ENCODE measurements at regions not wholly inside any gene's neighbourhood (a gene's known extent, or its start where the extent isn't known, plus 50 kb on each side); places are given as distances from the start of the nearest gene placed in this dataset.

DNA sequence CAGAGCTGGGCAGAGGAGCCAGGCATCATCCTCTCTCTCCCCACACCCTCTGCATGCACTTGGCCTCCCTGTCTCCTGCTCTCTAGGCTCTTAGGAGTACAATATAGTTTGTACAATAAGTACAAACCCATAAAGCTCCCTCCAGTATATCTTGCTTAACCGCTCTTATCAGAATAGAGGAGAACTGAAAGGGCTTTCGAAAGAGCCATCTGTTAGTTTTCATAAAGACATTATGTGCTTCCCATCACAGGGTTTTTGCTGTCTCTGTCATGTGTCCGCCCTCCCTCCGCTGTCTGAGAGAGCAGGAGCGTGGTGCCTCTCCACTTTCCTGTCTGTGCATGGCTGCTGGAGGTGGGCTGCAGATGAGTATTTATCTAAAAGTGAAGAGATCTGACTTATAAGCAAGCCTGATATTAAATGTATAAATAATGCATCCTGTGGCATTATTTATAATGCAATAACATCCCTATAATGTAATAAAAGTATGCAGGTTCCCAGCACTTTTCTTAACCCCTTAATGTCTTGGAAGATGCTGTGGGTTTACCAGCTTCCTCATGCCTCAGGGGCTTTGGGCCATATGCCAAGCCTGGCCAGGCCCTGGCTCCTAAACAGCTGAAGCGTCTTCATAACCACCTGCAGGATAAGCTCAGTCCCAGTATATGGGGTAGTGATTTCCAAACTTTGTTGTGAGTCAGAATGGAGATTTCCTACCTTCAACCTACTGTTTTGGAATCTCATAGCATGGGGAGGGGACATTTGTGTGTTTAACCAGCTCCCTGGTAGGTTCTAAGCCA, 297.1 kb downstream of the DHX35 start:
- no peak for DNase-seq (ENCODE audit: low read depth)

DNA sequence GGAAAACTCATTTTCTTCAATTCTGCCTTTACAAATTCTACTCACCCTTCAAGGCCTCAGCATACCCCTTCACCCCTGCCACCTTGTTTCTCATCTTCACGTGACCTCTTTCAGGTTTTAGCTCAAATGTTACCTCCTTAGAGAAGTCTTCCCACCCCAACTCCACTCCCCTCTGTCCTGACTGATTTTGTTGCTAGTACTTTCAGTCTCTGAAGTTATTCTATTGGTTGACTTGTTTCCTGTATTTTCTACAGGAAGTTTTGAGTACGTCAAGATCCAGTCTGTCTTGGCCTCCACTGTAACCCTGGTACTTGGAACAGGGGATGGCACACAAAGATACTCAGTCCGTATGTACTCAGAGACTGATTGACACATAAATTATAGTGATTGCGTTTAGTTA, 296.1 kb downstream of the DHX35 start:
- DNase-seq (ENCODE audit: low read depth) = no peak

DNA sequence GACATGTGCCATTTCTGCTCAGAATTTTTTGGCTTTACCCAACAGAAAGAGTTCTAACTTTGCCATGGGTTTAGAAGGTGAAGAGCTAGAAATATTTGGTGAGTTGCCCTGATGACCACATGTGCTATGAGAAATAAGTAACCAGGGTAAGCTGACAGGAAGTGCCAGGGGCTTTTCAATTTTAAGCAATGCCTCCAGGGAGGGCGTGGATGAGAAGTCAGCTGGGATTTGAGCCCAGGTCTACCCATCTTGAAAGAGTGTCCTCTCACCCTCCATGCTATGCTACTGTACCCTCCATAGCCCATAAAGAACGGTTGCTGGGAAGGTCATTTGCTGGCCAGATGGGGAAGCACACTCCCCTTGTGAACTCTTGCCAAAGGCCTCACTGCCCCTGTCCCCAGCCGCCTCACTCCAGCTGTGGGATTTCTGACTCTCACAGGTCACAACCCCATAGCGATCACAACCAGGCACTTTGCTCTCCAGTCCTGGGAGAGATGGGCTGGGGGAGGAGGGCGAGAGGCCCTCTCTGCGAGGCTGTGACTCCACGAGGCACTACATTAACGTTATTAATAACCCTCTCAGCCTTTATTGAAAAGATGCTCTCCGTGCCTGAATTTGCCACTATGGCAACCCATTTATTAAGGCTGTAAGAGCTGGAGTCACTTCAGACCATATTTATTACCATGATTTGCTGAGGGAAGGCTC, 291.1 kb downstream of the DHX35 start:
- DNase-seq (ENCODE audit: low read depth) = no peak

DNA sequence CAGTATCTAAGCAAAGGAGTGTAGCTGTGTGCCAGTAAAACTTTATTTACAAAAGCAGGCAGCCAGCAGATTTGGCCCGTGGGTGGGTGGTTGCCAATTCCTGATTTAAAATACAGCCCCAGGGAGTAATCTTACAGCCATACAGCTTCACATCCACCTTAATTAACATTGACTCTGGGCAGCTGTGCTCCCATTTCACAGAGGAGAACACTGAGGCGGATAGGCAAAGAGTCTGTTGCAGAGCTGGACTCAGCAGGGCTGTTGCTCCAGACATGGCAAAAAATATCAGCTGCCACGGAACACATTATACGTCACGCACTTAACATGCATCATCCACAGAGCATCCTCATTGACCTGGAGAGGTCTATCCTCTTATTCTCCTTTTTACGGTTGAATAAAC, 289.9 kb downstream of the DHX35 start:
- no peak for DNase-seq (ENCODE audit: low read depth)

DNA sequence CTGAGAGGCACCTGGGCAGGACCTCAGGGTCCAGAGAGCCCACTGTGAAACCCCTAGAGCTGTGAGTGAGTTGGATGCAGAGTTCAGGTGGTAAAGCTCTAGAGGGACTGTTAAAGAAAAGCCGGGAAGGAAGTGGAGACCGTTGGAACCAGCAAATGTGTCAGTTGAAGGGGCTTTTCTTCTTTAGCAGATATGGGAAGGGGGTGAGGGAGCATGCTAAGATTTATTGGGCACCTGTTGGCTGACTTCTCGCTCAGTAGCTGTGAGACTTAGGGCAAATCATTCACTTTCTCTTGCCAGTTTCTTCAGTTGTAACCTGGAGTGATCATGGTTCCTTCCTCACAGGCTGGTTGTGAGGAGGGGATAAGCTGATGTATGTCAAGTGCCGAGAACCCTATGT, 287.7 kb downstream of the DHX35 start:
- DNase-seq (ENCODE audit: low read depth) = no peak

DNA sequence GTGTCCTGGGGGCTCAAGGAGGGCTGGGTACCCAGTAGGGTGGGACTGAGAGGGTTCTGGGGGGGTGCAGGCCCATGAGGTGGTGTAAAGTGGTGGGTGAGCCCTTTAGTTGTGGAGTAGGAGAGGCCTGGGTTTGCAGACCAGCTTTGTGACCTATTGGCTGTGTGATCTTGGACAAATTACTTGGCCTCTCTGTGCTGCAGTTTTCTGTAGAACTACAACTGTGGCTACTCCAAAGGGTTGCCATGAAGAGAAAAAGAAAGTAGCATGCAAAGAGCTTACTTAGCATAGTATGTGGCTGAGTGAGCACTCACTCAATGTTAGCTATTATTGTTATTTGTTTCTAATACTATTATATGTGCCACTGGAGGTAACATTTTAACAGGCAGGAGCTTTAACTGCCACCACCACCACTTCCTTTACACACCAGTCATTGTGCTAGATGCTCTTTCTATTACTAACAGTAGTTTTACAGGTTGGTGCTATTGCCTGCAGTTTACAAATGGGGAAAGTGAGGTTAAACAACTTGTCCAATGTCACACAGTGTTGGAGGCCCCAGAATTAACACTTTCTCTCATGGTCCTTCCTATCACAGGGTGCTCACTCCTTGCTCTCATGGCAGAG, 286.8 kb downstream of the DHX35 start:
- DNase-seq (ENCODE audit: low read depth) = no peak

DNA sequence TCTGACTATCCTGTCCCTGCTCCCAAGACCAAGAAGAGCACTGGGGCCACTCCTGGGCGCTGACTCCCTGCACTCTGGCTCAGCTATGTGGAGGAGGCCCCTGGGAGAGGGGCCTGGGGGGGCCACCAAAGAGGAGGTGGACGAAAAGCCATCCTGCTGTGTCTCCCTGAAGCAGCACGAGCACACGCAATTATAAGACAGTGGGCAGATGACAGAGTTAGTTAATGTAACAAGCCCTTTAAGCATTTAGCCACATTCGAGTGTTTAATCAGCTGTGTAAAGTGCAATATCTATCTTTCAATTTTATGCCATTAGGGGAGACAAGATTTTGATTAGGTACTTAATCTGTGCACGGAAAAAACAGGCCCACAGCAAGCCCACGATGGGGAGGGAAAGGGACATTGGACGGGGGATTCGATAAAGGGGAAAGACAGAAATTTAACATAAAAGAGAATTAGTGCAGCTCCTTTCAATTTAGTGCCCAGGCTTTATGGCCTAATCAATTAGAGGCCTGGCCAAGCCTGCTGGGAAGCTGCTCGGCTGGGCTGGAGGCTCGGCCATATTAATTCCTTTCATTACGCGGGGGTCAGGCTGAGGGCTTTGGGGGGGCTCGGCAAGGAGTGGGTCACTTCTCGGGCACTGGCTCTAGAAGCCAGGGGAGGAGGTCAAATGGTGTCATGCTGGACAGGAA, 286.2 kb downstream of the DHX35 start:
- DNase-seq (ENCODE audit: low read depth) = no peak

DNA sequence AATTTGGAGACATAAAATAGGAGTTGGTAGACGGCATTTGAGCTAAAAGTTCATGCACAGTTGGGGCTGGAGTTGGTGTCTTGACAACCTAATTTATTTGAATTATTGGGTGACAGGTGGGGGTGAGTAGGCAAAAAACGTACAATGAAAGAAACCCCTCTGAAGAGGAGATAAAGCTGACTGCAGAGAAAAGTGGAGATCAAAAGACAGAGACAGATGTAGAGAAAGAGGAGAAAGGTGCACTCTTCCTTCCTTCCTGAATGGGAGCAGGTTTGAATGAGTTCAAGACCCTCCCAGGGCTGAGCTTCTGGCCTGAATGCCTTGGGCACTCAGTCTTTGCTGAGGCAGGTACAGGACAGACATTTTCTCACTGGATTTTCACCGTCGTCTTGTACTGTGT, 284.3 kb downstream of the DHX35 start:
- DNase-seq (ENCODE audit: low read depth) = no peak

DNA sequence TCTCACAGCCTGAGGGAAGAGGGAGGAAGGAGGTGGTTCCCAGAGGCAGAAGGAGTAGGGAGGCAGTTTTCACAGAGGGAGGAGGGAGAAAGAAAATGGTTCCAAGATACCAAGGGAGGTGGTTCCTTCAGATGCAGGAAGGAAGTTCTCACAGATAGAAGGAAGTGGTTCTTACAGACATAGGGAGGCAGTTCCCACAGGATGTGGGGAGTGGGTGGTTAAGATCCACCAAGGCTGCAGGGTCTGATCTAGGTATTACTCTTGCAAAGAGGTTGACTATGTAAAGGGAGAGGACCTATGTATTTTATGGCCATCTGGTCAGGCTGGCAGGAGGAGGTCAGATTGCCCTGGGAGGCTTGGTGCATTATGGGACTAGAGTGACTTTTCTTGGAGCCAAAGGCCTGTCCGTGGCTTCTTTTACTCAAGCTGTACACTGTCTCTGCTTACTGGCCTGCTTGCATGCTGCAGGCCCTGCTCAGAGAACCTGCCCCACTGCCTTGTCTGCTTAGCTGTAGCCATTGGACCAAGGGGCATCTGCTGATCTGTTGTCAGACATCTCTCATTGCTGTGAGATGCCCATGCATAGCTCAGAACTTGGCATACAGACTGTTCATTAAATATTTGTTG, 283.7 kb downstream of the DHX35 start:
- no peak for DNase-seq (ENCODE audit: low read depth)

DNA sequence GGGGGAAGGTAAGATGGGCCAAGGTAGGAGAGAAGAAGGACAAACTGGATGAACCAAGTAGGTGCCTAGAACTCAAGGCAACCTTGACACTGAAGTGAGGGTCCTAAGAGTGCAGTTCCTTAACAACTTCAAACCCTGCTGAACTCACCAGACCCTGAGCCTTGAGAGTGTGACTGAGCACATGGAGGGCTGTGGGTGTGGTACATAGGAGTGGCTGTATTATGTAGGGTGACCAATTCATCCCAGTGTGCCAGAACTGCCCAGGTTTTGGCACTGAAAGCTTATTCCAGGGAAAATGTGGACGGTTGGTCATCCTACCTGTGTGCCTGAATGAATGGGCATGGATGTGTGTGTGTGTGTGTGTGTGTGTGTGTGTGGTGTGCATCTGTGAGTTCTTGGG, 281.8 kb downstream of the DHX35 start:
- DNase-seq (ENCODE audit: low read depth) = no peak

DNA sequence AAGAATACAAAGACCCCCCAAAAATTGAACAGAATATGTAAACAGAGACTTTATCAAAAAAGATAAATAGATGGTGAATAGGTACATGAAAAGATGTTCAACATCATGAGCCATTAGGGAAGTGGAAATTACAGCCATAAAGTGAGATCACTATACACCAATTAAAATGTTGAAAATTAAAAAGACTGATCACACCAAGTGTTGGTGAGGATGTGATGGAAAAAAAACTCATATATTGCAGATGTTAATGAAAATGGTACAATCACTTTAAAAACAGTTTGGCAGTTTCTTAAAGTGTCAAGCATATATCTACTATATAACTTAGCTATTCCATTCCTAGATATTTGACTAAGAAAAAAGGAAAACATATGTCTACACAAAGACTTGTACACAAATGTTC, 280.5 kb downstream of the DHX35 start:
- DNase-seq (ENCODE audit: low read depth) = no peak

DNA sequence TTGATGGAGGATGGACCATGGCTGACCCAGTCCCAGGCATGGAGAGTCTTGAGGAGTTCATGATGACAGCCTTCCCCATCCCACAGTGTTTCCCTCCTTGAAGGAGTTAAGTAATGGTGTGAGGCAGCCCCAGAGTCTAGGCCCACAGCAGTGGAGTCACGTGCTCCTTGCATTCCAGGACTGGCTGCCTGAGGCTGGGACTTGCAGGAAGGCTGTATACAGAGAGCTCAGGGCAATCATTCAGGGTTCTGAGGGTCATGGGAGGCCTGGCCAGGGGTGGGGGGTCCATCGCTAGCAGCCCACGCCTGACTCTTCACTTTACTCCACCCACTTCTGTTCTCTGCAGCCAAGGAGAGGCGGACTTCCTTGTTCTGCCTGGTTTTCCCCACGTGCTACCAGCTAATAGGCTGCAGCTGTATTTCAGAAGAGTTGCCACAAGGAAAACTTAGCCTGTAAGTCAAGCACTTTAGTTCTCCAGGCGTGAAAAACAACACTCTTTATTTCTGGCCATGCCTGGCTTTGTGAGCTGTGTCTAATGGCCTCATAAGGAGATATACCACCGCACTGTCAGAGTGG, 272.5 kb downstream of the DHX35 start:
- no peak for DNase-seq (ENCODE audit: low read depth)

DNA sequence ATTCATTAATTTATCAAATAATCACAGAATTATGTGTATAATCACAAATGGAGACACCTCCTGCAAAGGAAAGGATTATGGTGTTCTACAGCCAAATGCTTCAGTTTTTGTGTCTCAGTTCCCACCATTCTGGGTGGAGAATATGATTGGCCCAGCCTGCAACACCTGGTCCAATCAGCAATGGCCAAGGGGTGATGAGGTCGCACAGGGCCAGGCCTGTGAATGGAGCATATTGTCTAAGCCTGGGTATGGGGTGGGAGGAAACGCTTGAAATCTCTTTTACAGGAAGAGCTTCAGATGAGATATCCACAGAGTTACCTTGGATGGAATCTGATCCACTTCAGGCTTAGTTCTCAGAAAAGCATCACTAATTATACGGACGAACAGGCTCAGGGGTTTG, 271.6 kb downstream of the DHX35 start:
- no peak for DNase-seq (ENCODE audit: low read depth)

DNA sequence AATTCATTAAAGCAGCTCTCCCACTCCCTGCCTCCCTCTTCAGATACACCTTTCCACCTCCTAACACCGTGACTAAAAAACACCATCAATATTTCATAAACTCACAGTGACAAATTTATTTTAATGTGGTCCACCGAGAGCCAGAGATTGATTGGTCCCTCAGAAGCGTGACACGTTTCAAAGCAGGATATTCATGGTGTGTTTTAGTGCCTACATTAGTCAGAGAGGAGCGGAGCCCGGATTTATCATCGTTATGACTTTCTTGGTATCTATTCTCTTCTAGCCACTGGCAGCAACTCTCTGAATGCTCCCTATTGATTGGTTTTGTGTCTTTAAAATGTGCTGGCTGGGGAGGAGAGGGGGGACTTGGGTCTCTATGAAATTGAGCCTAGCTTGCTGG, 265.3 kb downstream of the DHX35 start:
- DNase-seq (ENCODE audit: low read depth) = no peak

DNA sequence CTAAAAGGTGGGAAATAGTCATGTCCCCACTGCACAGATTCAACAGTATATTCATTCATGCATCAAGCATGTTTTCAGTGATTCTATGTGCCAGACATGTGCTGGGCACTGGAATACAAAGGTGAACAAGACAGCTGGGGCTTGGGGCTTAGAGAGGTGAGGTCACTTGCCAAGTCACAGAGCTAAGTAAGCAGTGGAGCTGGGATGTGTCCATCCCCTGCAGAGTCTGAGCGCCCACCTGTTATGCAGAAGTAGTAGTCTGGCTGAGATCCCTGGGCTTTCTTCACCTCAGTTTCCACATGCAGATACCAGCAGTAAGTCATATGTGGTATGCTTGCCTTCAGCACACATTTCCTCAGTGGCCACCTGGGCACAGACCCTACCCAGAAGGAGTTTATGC, 263.8 kb downstream of the DHX35 start:
- no peak for DNase-seq (ENCODE audit: low read depth)

DNA sequence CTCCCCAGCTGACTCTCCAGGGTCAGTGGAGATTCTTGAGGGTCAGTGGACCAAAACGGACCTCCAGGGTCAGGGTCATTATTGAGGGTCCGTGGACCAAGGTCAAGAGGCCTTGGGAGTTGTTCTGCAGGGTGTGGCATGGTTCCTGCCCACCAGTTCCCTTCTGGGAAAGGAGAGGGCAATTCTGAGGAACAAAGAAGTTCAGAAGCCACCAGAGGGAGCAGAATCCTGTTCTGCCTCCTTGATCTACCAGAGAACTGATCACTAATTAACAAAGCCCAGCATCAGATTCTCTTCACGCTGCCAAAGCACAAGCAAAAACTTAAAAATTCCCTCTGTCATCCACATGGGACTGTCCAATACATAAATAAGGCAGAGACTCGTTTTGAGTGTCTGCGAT, 263.4 kb downstream of the DHX35 start:
- DNase-seq (ENCODE audit: low read depth) = no peak

DNA sequence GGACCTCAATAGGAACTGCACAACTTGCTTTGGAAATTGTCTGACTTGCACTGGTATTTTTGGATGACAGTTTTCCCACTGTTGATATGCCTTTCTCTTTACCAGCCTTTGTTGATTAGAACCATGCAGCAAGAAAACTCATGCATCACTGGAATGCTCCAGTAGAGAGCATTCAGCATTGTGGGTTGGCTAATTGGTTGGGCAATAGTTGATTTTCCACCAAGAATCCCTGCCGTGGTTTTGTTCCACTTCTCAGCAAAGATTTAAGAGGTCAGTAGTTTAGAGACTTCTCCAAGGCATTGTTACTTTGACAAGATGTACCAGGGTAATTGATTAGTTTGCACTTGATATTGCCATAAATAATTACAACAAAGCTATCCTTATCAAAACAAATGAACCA, 260.0 kb downstream of the DHX35 start:
- DNase-seq (ENCODE audit: low read depth) = no peak

DNA sequence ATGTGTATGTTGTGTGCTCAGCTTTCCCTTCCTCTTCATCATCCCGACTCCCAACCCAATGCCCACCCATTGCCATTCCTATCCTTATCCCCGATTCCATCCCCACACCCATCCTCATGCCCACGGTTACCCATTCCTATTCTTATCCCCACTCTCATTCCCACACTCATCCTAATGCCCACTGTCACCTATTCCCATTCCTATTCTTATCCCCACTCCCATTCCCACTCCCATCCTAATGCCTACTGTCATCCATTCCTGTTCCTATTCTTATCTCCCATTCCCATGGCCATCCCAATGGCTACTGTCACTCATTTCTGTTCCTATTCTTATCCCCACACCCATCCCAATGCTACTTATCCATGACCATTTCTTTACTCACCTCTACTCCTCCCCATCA, 254.1 kb downstream of the DHX35 start:
- no peak for DNase-seq (ENCODE audit: low read depth)

DNA sequence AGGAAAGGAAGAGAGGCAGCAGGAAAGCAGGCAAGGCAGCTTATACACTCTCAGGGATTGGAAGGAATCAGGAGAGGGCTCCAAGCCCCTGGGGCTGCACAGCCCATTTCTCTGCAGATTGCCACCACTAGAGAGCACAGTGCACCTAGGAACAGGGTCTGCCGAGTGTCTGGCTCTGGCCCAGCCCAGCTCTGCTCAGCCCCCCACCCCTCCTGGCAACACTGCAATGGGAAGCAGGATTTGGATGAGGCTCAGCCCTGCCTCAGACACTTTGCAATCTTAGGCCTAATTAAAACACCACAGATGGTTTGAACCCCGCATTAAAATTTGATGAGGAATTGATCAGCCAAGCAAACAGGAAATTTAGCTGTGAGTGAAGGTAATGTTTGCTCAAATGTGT, 252.7 kb downstream of the DHX35 start:
- DNase-seq (ENCODE audit: low read depth) = no peak

DNA sequence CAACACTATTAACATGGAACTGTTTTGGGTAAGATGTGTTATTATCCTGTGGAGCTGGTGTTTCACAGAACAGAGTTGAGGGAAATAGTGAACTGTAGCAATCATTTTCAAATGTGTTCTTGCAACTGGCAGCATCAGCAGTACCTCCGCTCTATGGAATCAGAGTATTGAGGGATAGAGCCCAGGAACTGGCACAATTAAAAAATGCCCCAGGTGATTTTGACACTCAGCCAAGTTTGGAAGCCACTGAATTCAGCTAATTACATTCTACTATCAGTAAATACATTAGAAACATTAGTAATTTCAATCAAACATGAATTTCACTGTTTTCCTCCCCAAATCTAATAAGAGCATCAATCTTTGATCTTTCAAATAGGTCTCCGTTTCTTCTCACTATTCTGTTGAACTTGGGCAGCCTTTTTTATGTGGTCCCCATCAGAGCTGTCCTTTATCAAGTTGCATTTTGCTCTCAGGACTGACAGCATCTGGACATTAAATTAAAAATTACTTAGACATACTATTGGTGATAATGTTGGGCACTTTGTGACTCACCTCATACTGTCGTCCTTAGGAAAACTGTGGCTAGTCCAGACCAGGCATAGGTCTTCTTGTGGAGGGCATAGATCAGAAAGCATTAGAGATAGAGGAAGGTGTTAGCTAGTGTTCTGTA, 251.5 kb downstream of the DHX35 start:
- no peak for DNase-seq (ENCODE audit: low read depth)

DNA sequence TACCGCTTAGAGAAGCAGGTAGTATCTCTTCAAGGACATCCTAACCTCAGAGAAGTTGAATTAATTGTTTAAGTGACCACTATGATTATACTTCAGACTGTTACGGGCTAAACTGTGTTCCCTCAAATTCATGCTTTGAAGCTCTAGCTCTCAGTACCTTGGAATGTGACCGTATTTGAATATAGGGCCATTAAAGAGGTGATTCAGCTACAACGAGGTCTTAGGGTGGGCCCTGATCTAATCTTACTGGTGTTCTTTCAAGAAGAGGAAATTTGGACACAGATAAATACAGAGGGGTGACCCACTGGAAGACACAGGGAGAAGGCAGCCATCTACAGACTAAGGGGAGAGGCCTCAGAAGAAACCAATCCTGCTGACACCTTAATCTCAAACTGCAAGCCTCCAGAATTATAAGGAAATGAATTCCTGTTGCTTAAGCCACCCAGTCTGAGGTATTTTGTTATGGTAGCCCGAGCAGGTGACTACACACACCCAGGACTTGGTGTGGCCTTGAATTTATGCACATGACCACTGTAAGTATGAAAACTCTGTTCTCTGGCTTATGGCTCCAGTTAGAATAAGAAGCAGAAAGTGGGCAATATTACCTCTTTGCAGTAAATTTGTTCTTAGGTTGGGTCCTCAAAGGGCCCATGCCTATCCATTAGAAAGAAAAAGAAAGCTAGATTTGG, 249.1 kb downstream of the DHX35 start:
- no peak for DNase-seq (ENCODE audit: low read depth)

Data from GM04504 (cell line).